ENCODE measurements at regions not wholly inside any gene's neighbourhood (a gene's known extent, or its start where the extent isn't known, plus 50 kb on each side); places are given as distances from the start of the nearest gene placed in this dataset.

- ChIA-PET POLR2A (no interaction called here), CTCF (no interaction called here)
- Mint-ChIP-seq H3K27me3 (peaks cover 28% of the 10 kb centered on the region), H3K27ac (no peak overlapping the region), H3K4me3 (no peak overlapping the region), H3K36me3 (ENCODE audit: low read depth) (no peaks in the 10 kb centered on the region), H3K9me3 (peaks cover 5% of the 10 kb centered on the region), H3K4me1 (no peaks in the 10 kb centered on the region)
- ATAC-seq (ENCODE audit: low read depth) (no peak), DNase-seq (no peak)
- intact Hi-C loops (cut with micrococcal nuclease): no loop called here
- TF ChIP-seq CTCF (IDR thresholded peaks at IDR 0.05): no peak
Observed at GRCh38 chr10:120980279-120981255, 129.4 kb downstream of the WDR11 start.

GRCh38 chr10:120981601-120982391 is 130.6 kb downstream of the WDR11 start:
- POLR2A ChIA-PET: no interaction called here

GRCh38 chr10:120982507-120982906 is 131.3 kb downstream of the WDR11 start:
- H3K36me3 Mint-ChIP-seq (ENCODE audit: low read depth): no peaks in the 10 kb centered on the region
- ChIA-PET POLR2A (no interaction called here), CTCF (no interaction called here)
- H3K9me3 Mint-ChIP-seq: peaks cover 5% of the 10 kb centered on the region
- H3K4me1 Mint-ChIP-seq: peaks cover 6% of the 10 kb centered on the region
- ATAC-seq (ENCODE audit: low read depth) (no peak), DNase-seq (no peak)
- H3K27me3 Mint-ChIP-seq: peaks cover 28% of the 10 kb centered on the region
- intact Hi-C loops (cut with micrococcal nuclease): no loop called here
- TF ChIP-seq CTCF (IDR thresholded peaks at IDR 0.05): no peak
- no peak overlapping the region for H3K4me3 Mint-ChIP-seq
- H3K27ac Mint-ChIP-seq: no peak overlapping the region

More at GRCh38 chr10:120981601-120982391, 130.6 kb downstream of the WDR11 start:
- no peak overlapping the region for H3K27ac Mint-ChIP-seq
- H3K4me1 Mint-ChIP-seq: no peaks in the 10 kb centered on the region
- H3K9me3 Mint-ChIP-seq: peaks cover 5% of the 10 kb centered on the region
- CTCF ChIA-PET: no interaction called here
- DNase-seq (no peak), ATAC-seq (ENCODE audit: low read depth) (no peak)
- no peak overlapping the region for H3K4me3 Mint-ChIP-seq
- TF ChIP-seq CTCF (IDR thresholded peaks at IDR 0.05): no peak
- intact Hi-C loops (cut with micrococcal nuclease): no loop called here
- H3K27me3 Mint-ChIP-seq: peaks cover 28% of the 10 kb centered on the region
- no peaks in the 10 kb centered on the region for H3K36me3 Mint-ChIP-seq (ENCODE audit: low read depth)

- intact Hi-C loops (cut with micrococcal nuclease): no loop called here
- Mint-ChIP-seq H3K27me3 (peaks cover 24% of the 10 kb centered on the region), H3K4me1 (peaks cover 6% of the 10 kb centered on the region), H3K9me3 (peaks cover 8% of the 10 kb centered on the region), H3K27ac (no peak overlapping the region), H3K36me3 (ENCODE audit: low read depth) (no peaks in the 10 kb centered on the region), H3K4me3 (no peak overlapping the region)
- POLR2A ChIA-PET: no interaction called here
- ATAC-seq (ENCODE audit: low read depth) (no peak), DNase-seq (no peak)
- CTCF ChIA-PET: no interaction called here
- TF ChIP-seq CTCF (IDR thresholded peaks at IDR 0.05): no peak
Observed at GRCh38 chr10:120983721-120984120, 132.6 kb downstream of the WDR11 start.

GRCh38 chr10:120984221-120984620 is 133.1 kb downstream of the WDR11 start:
- intact Hi-C loops (cut with micrococcal nuclease): no loop called here
- H3K36me3 Mint-ChIP-seq (ENCODE audit: low read depth): no peaks in the 10 kb centered on the region
- ChIA-PET POLR2A (no interaction called here), CTCF (no interaction called here)
- peaks cover 12% of the 10 kb centered on the region for H3K9me3 Mint-ChIP-seq
- no peak for DNase-seq
- H3K27me3 Mint-ChIP-seq: peaks cover 19% of the 10 kb centered on the region
- ATAC-seq (ENCODE audit: low read depth): no peak
- no peak overlapping the region for H3K4me3 Mint-ChIP-seq
- no peak for TF ChIP-seq CTCF (IDR thresholded peaks at IDR 0.05)
- peaks cover 6% of the 10 kb centered on the region for H3K4me1 Mint-ChIP-seq
- H3K27ac Mint-ChIP-seq: no peak overlapping the region
